SU-DHL-6 (cell line): ENCODE measurements at regions not wholly inside any gene's neighbourhood (a gene's known extent, or its start where the extent isn't known, plus 50 kb on each side); places are given as distances from the start of the nearest gene placed in this dataset.

Experiments
- EZH2phosphoT487 ChIP-seq: fragments of 200-600 bp; sonication (generic), shearing (Covaris generic); conservative IDR thresholded peaks from 2 replicates; pipeline ENCODE4 v1.6.1; 2018; ENCODE audit warnings: mild to moderate bottlenecking, antibody characterized with exemption, low read length, moderate library complexity, mixed read lengths
- TF ChIP-seq, protein P1 (sequence below): fragments of 200-600 bp; sonication (generic); IDR thresholded peaks from one replicate; pipeline ENCODE4 v1.5.1; 2017; ENCODE audit warnings: antibody characterized with exemption, mild to moderate bottlenecking, low read length, moderate library complexity; ENCODE audit not compliant: insufficient read depth, poor library complexity, severe bottlenecking

- TF ChIP-seq, protein P1, sequence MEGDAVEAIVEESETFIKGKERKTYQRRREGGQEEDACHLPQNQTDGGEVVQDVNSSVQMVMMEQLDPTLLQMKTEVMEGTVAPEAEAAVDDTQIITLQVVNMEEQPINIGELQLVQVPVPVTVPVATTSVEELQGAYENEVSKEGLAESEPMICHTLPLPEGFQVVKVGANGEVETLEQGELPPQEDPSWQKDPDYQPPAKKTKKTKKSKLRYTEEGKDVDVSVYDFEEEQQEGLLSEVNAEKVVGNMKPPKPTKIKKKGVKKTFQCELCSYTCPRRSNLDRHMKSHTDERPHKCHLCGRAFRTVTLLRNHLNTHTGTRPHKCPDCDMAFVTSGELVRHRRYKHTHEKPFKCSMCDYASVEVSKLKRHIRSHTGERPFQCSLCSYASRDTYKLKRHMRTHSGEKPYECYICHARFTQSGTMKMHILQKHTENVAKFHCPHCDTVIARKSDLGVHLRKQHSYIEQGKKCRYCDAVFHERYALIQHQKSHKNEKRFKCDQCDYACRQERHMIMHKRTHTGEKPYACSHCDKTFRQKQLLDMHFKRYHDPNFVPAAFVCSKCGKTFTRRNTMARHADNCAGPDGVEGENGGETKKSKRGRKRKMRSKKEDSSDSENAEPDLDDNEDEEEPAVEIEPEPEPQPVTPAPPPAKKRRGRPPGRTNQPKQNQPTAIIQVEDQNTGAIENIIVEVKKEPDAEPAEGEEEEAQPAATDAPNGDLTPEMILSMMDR: no peak
- TF ChIP-seq EZH2phosphoT487: no peak
These were observed 672.3 kb upstream of the REG3G start for GRCh38 chr2:78353168-78353567.
